HCT116 (cell line): ENCODE measurements at regions not wholly inside any gene's neighbourhood (a gene's known extent, or its start where the extent isn't known, plus 50 kb on each side); places are given as distances from the start of the nearest gene placed in this dataset.

ENCODE experiments used
- ATF3 ChIP-seq: IDR thresholded peaks from 2 replicates; pipeline ENCODE4 v1.6.1; 2012
- CTCF ChIP-seq, 3 experiments: fragments of 200-600 bp in 1 of 3; sonication (generic) in 1 of 3; IDR thresholded peaks in 2 of 3; conservative IDR thresholded peaks in 1 of 3; 2 replicates each; pipeline ENCODE4 v1.5.1; 2012 to 2017; ENCODE audit warnings: low read depth in 2 of 3, low read length in 2 of 3, antibody characterized with exemption in 1 of 3, borderline replicate concordance in 1 of 3, control low read depth in 1 of 3, mild to moderate bottlenecking in 1 of 3, mixed read lengths in 1 of 3, mixed run types in 1 of 3, moderate library complexity in 1 of 3; ENCODE audit not compliant: insufficient read depth in 1 of 3
- EGR1 ChIP-seq: IDR thresholded peaks from 2 replicates; pipeline ENCODE4 v1.6.1; 2012; ENCODE audit warnings: low read depth
- EZH2 ChIP-seq: fragments of 200-600 bp; sonication (generic); IDR thresholded peaks from 2 replicates; pipeline ENCODE4 v1.6.1; 2017; ENCODE audit warnings: antibody characterized with exemption, mixed run types
- MAX ChIP-seq: IDR thresholded peaks from 2 replicates; pipeline ENCODE4 v1.6.1; 2012
- POLR2A ChIP-seq: IDR thresholded peaks from 2 replicates; pipeline ENCODE4 v1.7.0; 2011; ENCODE audit warnings: borderline replicate concordance; ENCODE audit not compliant: insufficient read depth, insufficient read length; ENCODE audit errors: extremely low read depth
- POLR2AphosphoS5 ChIP-seq: IDR thresholded peaks from 2 replicates; pipeline ENCODE4 v1.6.1; 2011; ENCODE audit warnings: mild to moderate bottlenecking, low read depth, low read length, moderate library complexity
- REST ChIP-seq: IDR thresholded peaks from 2 replicates; pipeline ENCODE4 v1.6.1; 2012; ENCODE audit warnings: low read depth
- ZNF274 ChIP-seq: fragments of 200-500 bp; sonication (Bioruptor generic); IDR thresholded peaks from 2 replicates; pipeline ENCODE4 v1.6.1; 2014; ENCODE audit warnings: mild to moderate bottlenecking, low read depth, low read length, inconsistent platforms

GRCh38 chr2:138846216-138846821 lies 66.1 kb upstream of the NXPH2 start:
- TF ChIP-seq CTCF (IDR thresholded peaks at IDR 0.05 in 2 of 3, conservative IDR thresholded peaks at IDR 0.05 in 1 of 3; ENCODE audit: borderline replicate concordance in 1 of 3, insufficient read depth in 1 of 3, low read depth in 2 of 3, low read length in 2 of 3) (peak; percentile 37 to 79 (median 58); a peak in 5 of 6 replicates), ATF3 (no peak), ZNF274 (no peak), POLR2AphosphoS5 (no peak), POLR2A (no peak), EGR1 (no peak), MAX (no peak), EZH2 (no peak), REST (no peak)
